GM19238 (cell line): ENCODE measurements at regions not wholly inside any gene's neighbourhood (a gene's known extent, or its start where the extent isn't known, plus 50 kb on each side); places are given as distances from the start of the nearest gene placed in this dataset.

ENCODE experiments used
- DNase-seq: peaks from one replicate; pipeline ENCODE4 v3.0.0; 2011; ENCODE audit warnings: low spot score; ENCODE audit not compliant: insufficient read length

DNA sequence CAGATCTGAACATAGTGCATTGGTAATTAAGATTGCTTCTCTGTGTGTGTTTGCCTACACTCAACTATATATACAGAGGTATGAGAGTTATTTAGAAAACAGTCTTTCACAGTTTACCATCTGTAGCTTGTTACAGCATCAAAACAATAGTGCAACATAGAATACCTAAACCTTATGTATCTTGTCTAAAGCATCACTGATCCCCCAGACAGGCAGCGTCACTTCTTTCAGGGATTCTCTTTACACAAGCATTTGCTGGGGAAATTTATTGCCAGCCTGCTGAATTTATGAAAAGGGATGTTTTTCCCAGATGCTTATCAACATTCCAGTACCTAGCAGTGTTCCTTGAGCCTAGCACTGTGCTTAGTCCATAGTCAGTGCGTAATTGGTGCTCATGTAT is 195.8 kb upstream of the COL8A1 start:
- no peak for DNase-seq

DNA sequence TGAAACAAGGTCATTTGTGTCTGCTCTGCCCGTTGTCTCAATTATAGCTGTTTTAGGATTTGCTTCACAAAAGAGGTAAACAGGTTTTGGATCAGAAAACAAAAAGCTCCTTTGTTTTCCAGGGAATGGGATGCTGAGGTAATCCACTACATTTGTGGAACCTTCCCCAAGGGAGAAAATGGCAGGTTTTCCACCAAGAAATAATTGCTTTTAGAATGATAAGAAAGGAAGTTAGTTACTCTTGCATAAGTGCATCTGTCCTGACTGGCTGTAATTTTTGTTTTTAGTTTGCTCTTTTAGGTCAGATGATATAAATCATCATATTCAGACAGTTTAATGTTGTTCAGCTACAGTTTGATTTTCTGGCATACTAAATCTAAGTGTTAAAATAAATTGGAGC is 198.5 kb upstream of the COL8A1 start:
- no peak for DNase-seq

DNA sequence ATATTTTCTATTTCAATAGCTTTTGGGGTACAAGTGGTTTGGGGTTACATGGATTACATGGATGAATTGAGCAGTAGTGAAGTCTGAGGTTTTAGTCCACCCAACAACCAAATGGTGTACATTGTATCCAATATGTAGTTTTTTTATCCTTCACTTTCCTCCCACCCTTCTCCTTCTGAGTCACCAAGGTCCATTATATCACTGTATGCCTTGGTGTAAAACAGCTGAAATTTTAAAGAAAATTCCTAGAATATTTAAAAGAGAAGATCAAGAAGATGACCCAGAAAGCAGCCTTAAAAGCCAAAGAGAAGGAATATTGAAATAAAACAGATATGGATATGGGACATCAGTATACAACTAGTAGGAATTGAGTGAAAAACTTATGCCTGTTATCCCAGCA is 204.2 kb upstream of the COL8A1 start:
- no peak for DNase-seq

DNA sequence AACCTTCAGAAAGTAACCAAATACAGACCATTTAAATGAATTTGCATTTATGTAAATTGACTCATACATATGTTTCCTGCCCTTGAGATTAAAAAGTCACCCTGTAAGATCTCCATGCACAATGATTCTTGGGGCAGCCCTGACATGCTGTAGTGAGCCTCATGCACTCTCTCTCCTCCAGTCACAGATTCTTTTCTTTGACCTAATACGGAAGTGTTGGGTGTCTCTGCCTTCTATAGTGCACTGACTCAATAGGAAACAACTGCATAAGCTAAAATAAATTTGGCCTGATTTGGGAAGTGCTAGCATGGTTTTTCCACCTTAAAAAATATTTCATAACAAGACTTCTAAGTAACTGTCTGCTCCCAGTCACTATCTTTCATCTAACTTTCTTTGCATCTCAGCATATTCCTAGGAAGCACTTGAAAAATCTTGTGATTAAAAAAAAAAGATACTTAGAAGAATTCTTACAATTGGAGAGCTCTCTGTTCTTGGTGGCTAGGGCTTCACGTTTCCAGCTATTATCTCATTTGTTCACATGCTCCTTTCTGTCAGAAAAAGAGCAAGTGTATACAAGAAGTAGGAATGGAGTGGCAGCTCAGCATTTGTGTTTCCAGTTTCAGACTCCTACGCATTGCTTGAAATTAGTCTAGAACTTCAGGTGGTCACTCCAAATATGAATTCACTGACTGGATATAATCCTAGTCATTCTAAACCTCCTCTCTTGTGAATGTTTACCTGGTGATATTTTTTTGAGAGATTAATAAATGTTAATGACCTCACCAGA is 207.9 kb upstream of the COL8A1 start:
- DNase-seq = no peak

DNA sequence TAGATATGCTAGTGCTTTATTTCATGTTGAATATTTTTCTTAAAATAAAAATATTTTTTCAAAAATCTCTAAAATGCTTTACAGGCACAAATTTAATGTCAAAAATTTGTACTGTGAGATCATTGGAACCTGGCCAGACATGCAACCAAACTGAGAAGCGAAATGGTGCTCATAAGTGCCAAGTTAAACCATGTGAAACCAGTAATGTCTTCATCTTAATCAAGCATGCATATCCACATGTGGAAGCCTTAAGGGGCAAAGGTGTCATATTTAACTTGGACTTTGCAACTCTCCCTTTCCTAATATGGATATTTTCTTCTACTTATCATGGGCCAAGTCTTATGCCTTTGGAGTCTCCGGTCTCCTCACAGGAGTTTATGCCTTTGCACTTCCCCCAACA is 208.9 kb upstream of the COL8A1 start:
- no peak for DNase-seq

DNA sequence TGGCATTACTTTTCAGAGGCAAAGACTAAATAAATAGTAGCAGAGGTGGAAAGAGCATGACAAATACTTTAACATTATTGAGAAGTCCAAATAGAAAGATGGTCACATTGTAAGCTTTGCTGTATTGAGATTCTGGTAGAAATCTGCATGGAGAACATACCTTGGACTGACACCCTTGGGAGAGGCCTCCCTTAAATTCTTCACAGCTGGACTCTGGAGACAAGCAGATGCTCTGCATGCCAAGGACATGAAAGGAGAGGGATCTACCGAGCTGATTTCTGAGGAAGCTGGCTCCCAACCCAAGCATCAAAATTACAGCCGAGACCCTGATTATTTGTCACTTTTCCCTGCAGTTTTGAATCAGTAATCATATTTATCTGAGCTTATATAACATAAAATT is 212.5 kb upstream of the COL8A1 start:
- no peak for DNase-seq

DNA sequence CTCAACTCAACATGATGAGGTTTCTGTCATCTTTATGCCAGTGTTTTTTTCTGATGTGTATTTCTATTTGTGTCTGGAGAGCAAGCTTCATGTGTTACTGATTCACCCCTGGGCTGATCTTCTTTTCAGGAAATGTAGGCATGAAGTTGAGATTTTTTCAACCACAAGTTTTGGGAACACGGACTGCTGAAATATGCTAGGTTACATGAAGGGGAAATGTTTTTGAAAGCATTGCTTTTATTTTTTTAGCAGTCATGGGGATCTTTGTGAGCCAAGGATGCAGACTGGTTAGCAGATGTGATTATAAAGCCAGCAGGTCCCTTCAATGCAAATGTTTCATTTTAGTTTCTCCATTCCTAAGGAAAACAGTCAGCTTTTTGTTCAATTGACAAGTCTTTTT is 219.3 kb upstream of the COL8A1 start:
- no peak for DNase-seq

DNA sequence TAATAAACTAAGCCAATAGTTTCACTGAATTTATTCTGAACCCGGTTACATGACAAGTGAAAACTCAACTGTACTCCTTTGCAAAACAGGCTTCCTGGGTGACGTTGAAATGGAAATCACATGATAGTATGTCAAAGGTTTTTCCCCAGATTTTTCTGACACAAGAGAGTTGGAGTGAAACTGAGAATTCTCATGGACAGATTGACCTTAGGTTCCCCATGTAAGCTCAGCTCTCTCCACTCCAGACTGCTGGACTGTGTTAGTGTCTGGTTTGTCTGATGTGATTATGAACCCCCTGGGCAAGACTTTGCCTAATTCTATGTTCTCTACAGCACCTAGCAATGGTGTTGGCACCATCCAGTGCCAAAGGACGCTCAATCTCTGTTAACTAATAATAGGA is 219.7 kb upstream of the COL8A1 start:
- DNase-seq = no peak

DNA sequence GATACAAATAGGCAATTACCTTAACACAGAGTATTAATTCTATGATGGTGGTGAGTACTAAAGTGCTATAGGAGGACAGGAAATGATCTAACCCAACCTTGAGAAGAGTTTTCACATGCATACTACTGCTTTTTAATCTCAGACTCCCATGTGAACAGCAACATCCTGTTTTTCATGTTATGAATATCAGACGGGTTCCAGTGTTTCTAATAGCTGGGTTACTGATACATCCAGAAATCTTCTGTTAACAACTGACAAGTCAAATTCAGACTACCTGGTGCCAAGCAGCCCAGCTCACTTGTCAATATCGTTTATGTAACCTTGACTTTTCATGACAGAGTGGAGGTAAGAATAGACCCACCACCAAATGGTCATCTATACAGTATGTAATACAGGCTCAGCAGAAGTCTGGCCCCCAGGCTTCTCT is 220.2 kb upstream of the COL8A1 start:
- DNase-seq = no peak

DNA sequence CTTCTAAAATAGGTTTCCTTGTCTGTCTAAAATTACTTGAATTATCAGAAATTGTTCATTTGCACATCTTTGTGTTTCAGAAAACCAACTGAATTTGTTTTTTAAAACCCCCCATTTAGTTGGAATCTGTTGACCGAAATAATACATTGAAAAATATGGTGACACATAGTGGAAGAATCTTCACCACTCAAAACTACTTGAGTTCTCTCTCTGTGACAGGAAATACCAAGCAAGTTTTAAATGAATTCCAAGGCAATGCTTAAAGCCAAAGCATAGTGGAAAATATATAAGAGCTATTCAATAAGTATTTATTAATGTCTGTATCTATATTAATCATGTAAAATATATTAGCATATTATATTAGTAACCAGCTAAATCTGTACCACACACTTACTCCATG is 224.9 kb upstream of the COL8A1 start:
- DNase-seq = no peak

DNA sequence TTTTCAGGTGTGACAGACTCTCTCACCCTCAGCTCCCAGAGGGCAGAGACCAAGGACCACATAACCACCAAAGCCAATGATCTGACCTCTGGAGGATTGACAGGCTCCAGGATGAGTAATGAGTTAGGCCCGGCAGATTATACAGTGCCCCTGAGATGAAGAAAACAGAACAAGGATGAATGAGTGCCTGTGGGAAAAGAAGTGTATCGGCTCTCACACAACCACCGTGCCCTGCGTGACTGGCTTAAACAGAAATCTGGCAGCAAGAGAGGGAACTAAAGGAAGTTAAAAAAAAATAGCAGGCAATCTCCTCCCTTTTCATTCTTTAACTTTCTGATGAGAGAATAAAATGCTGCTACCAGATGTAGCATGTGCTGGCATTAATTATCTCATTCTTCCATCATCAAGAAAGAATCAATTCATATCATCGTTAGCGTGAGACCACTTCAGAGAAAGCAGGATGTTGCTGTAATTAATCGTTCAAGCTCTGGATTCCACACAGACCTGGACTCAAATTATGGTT is 227.5 kb upstream of the COL8A1 start:
- no peak for DNase-seq

DNA sequence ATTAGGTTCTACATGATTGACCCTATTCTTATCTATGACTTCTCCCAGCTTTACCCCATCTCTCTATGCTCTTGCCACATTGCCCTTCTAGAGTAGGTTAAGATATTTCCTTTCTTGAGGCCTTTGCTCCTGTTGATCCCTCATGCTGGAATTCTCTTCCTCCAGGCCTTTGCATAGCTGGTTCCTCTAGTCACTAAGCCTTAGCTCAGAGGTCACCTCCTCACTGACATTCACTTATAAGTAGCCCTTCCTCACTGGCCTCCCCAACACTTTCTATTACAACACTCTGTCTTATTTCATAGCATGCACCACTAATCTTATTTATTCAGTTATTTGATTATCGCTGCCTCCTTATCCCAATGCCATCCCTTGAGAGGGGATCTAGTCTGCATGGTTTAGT is 228.4 kb upstream of the COL8A1 start:
- DNase-seq = no peak

DNA sequence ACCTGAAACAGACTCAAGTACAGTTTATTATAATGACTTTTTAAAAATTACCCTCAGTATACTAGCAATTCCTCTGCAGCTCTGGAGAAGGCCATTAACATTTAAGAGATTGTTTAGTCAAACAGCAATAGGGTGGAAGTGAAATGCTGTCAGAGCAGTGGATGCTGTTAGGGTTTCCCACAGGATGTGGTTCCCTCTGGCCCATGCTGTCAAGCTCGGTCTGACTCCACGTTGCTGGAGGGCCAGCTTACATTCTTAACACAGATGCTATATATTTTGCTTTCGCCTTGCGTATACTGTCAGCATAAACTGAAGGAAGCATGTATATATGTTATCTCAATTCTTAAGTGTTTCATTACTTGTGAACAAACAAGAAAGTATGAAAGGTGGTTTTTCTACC is 231.1 kb upstream of the COL8A1 start:
- no peak for DNase-seq

DNA sequence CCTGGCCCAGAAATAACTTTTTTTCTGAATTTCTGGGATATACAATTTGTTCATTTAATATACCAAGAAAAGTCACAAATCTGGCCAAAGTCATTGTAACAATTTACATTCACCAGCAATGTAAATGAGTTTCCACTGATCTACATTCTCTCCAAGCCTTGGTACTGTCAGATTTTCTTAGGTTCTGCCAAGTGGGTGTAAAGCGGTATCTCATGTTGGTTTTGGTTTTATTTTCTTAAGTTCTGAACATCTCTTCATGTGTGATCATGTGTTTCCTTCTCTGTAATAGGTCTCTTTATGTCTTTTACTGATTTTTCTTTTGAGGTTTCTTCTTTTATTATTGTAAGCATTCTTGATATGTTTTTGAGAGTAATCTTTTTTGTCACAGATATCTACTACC is 235.6 kb upstream of the COL8A1 start:
- no peak for DNase-seq

DNA sequence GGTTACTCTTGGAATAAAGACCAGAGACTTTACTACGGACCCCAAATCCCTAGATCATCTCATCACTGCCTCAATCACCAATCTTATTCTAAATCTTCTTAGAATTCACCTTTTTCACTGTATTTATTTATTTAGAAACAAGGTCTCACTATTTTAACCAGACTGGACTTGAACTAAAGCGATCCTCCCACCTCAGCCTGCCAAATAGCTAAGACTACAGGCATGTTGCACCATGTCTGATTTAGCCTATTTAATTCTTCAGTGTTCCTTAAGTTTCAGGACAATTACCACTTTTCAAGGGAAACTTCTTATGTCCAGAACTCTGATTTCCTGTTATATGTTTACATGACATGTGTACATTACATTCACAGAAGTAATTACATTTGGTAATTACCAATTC is 238.0 kb upstream of the COL8A1 start:
- no peak for DNase-seq

DNA sequence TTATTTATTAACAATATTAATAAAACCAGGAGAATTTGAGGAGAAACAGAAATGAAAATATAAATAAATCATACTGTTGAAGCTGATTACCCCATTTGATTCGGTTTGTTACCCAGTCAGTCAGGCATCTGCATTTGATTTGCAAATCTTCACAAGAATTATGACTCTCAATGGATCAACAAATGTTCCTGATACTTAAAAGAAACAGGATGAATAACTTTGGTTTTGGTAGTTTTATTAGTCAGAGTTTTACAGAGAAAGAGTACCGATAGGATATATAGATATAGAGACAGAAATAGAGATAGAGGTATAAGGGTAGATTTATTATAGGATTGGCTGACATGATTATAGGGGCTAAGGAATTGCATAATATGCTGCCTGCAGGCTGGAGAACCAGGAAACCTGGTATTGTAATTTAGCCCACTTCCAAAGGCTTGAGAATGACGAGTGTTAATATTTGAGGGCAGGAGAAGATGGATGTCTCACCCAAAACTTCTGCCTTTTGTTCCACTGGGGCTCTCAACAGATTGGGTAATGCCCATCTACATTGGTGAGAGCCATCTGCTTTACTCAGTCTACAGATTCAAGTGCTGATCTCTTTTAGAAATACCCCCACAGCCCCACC is 241.6 kb upstream of the COL8A1 start:
- no peak for DNase-seq

DNA sequence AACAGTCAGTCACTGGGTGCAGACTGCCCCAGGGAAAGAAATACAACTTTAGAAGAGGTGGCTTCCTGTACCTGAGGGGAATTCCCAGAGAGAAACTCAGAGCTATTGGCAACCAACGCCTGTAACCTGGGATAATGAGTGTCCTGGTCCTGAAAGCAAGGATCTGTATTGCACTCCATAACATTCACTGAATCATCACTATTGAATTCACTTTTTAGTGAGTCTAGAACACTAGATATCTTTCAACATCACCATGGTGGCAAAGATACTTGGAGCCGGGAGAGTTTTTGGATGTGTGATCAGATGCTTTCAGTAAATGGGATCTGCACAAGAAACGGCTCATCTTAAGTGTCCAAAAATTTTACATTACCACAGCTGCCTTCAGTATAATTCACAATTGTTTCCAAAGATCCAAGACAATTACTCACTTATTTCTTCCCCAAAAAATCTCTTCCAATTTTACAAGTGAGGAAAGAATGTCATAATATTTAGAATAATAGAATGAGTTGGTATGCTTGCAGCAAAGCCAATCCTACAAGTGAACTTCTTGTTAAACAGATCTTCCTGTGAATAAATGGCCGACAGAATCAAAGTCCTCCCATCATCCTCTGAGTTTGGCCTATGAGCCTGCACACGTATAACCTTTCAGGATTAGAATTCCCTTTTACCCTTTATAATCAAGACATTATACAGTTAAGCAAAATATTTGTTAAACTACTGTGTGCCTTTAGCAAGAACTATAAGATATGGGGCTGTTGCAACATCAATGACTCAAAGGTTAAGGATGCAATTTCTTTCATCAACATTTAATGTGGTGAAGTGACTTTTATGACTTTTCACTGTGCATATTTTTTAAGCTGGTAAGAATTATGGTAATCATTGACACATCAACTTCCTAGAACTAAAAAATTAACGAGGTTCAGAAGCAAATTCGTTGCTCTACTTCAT is 243.3 kb upstream of the COL8A1 start:
- DNase-seq = no peak

DNA sequence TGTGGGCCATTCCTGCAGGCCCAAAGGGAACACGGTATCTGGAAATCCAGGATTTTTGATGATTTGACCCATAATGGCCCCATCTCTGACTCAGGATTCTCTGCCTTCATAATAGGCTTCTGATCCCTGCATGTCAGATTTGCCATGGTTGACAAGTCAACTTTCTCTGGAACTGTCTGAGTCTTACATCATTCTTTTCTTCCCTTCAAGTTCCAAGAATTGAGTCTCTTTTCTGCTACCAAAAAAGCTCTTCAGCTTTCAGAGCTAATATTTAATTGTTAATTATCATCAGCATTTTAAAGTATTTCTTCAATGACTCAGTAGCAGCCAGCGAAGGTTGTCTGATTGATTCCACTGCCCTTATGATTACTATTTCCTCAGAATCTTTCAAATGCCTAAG is 244.4 kb upstream of the COL8A1 start:
- DNase-seq = no peak

DNA sequence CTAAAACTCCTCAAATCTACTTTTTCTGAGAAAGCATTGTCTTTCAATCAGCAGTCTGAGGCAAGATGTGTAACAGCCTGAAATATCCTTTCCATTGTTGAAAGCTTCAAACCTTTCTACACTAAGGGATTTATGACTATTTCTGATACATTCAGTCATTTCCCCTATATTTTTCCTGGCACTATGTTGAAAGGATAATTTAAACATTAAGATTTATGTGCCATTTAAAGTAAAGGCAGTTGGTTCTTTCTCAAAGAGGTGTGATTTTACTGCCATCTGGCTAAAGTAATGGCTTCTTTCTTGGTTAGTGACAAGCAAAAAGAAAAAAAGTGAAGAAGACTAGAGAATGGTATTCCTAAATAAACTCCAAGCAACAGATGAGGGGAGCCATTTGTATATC is 249.6 kb upstream of the COL8A1 start:
- DNase-seq = no peak

DNA sequence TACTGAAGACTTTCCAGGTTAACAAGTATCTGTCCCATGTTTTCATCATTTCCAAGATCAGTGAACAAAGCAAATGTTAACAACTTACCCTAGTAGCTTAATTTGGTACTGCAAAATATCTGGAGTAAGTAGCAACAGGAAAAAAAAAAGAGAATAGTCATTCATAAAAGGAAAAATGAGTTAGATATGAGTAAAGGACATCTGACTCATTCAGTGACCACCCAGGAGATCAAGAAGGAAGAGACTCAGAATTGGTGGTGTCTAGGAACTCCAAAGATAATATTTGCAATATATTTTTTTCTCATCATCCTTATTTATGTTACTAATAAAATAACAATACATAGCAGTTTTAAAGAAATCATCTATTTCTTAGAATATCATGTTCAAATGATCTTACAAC is 253.8 kb upstream of the COL8A1 start:
- no peak for DNase-seq

DNA sequence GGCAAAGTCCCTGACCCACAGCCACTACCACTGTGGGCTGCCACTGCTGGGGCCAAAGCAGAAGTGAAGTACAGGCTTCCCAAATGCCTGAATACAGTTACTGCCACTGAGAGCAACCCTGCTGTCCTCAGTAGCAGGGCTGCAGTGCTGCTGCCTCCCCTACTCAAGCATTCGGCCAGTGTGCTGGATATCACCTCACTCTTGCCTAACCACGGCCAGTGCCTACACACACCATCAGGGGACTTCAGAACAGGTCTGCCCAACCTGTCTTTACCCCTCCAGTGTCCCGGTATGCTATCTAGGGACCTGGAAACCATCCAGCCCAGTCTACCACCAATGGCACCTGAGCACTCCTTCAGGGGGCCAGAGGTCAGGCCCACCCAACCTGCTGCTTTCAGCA is 261.5 kb upstream of the COL8A1 start:
- DNase-seq = no peak

DNA sequence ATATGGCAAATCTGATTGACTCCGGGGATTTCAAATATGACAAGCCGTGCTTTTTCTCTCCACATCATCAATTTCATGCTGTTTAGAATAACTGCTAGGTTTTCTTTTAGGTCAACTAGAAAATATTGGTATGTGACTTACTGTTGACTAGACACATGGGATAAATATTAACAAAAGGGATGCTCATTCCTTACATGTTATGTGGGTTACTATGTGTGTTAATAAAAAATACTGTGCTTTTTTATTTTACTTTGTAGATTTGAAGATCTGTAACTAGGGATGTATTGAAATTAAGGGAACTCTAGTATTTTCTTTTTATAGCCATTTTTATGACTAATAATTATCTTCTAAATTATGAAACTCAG is 264.6 kb upstream of the COL8A1 start:
- DNase-seq = no peak
